ENCODE measurements at regions not wholly inside any gene's neighbourhood (a gene's known extent, or its start where the extent isn't known, plus 50 kb on each side); places are given as distances from the start of the nearest gene placed in this dataset.

- TF ChIP-seq, protein P1, sequence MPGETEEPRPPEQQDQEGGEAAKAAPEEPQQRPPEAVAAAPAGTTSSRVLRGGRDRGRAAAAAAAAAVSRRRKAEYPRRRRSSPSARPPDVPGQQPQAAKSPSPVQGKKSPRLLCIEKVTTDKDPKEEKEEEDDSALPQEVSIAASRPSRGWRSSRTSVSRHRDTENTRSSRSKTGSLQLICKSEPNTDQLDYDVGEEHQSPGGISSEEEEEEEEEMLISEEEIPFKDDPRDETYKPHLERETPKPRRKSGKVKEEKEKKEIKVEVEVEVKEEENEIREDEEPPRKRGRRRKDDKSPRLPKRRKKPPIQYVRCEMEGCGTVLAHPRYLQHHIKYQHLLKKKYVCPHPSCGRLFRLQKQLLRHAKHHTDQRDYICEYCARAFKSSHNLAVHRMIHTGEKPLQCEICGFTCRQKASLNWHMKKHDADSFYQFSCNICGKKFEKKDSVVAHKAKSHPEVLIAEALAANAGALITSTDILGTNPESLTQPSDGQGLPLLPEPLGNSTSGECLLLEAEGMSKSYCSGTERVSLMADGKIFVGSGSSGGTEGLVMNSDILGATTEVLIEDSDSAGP (CRISPR knock-in tag; IDR thresholded peaks at IDR 0.05; ENCODE audit: borderline replicate concordance) = no peak
- TF ChIP-seq ZNF12 (CRISPR knock-in tag; IDR thresholded peaks at IDR 0.05) (no peak), ZSCAN20 (CRISPR knock-in tag; IDR thresholded peaks at IDR 0.05; ENCODE audit: borderline replicate concordance) (no peak), MTF2 (CRISPR knock-in tag; IDR thresholded peaks at IDR 0.05; ENCODE audit: borderline replicate concordance) (no peak), ZNF629 (CRISPR knock-in tag; conservative IDR thresholded peaks at IDR 0.05) (no peak), DNMT1 (CRISPR knock-in tag; IDR thresholded peaks at IDR 0.05) (no peak), ZNF704 (CRISPR knock-in tag; IDR thresholded peaks at IDR 0.05; ENCODE audit: borderline replicate concordance) (no peak), ADNP (CRISPR knock-in tag; IDR thresholded peaks at IDR 0.05) (no peak)
These were observed 327.2 kb downstream of the PTPRU start (continued) for GRCh38 chr1:29563571-29563970.

GRCh38 chr1:29563092-29563491, 326.8 kb downstream of the PTPRU start:
- H3K9ac ChIP-seq (ENCODE audit: insufficient read depth, low read depth, low read length) = no peak overlapping the region
- BruUV-seq (replicated peaks) = no TSS peak
- ChIA-PET CTCF (ENCODE audit: low intra/inter-chr PET ratio, low total read pairs) (no interaction called here), POLR2A (no interaction called here)
- no peak for ATAC-seq
- H3K9me3 ChIP-seq (ENCODE audit: low read length) = peaks cover 55% of the 10 kb centered on the region
- H4K20me1 ChIP-seq (ENCODE audit: insufficient read depth, low read length) = no peaks in the 10 kb centered on the region
- 3% methylated on average over 3 of the region's 3 CpGs for whole genome bisulfite sequencing (ENCODE audit: low lambda C conversion rate)
- H3K27me3 ChIP-seq (ENCODE audit: control insufficient read depth in 1 of 2, insufficient read depth in 2 of 2, low read length in 2 of 2) = no peaks in the 10 kb centered on the region; a peak in 1 of 5 replicates
- no peak overlapping the region for H3K4me3 ChIP-seq (replicated peaks in 1 of 3; ENCODE audit: insufficient read depth in 1 of 3, low read depth in 2 of 3, low read length in 3 of 3)
- H3K4me2 ChIP-seq (ENCODE audit: low read depth, low read length) = no peak overlapping the region
- in situ Hi-C loops (cut with HindIII; ENCODE audit: extremely low pct_ligation_motif_present, low pct_unique_long_range_greater_than_20kb) (no loop called here), intact Hi-C loops (cut with micrococcal nuclease; ENCODE audit: unreplicated experiment) (no loop called here)
- FAIRE-seq = no peak
- no peaks in the 10 kb centered on the region for H3K79me2 ChIP-seq (ENCODE audit: insufficient read depth, low read length)
- no peak for DNase-seq (ENCODE audit: low spot score)
- H2AFZ ChIP-seq (ENCODE audit: low read length) = no peak overlapping the region
- no peaks in the 10 kb centered on the region for H3K36me3 ChIP-seq (replicated peaks in 1 of 2; ENCODE audit: control insufficient read depth in 1 of 2, insufficient read depth in 2 of 2, low read length in 2 of 2)
- H3K4me1 ChIP-seq (ENCODE audit: insufficient read depth, low read length) = no peaks in the 10 kb centered on the region
- H3K27ac ChIP-seq (ENCODE audit: extremely low read length, insufficient read depth, low read length) = no peak overlapping the region
- TF ChIP-seq, protein P2, sequence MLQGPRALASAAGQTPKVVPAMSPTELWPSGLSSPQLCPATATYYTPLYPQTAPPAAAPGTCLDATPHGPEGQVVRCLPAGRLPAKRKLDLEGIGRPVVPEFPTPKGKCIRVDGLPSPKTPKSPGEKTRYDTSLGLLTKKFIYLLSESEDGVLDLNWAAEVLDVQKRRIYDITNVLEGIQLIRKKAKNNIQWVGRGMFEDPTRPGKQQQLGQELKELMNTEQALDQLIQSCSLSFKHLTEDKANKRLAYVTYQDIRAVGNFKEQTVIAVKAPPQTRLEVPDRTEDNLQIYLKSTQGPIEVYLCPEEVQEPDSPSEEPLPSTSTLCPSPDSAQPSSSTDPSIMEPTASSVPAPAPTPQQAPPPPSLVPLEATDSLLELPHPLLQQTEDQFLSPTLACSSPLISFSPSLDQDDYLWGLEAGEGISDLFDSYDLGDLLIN (CRISPR knock-in tag; IDR thresholded peaks at IDR 0.05; ENCODE audit: borderline replicate concordance) = no peak
- TF ChIP-seq, protein P3, sequence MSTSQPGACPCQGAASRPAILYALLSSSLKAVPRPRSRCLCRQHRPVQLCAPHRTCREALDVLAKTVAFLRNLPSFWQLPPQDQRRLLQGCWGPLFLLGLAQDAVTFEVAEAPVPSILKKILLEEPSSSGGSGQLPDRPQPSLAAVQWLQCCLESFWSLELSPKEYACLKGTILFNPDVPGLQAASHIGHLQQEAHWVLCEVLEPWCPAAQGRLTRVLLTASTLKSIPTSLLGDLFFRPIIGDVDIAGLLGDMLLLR (CRISPR knock-in tag; IDR thresholded peaks at IDR 0.05) = no peak
- no peak for TF ChIP-seq POLR2A (IDR thresholded peaks at IDR 0.05; ENCODE audit: insufficient read depth in 1 of 2, low read depth in 2 of 2, low read length in 2 of 2)
- TF ChIP-seq ZNF280D (CRISPR knock-in tag; IDR thresholded peaks at IDR 0.05) = no peak
- no peak for TF ChIP-seq ZNF513 (CRISPR knock-in tag; conservative IDR thresholded peaks at IDR 0.05)
- TF ChIP-seq SP5 (CRISPR knock-in tag; IDR thresholded peaks at IDR 0.05; ENCODE audit: borderline replicate concordance, low read depth) = no peak
- no peak for TF ChIP-seq POLR2G (IDR thresholded peaks at IDR 0.05; ENCODE audit: low read depth, low read length)
